ENCODE measurements at regions not wholly inside any gene's neighbourhood (a gene's known extent, or its start where the extent isn't known, plus 50 kb on each side); places are given as distances from the start of the nearest gene placed in this dataset.

GRCh38 chr9:71242081-71242480 lies 120.7 kb upstream of the TRPM3 start:
- DNase-seq (ENCODE audit: extremely low spot score, unreplicated experiment), result no peak
- Mint-ChIP-seq H3K4me1 (ENCODE audit: unreplicated experiment) (no peaks in the 10 kb centered on the region), H3K27me3 (ENCODE audit: unreplicated experiment) (peaks cover 4% of the 10 kb centered on the region), H3K9me3 (ENCODE audit: unreplicated experiment) (no peaks in the 10 kb centered on the region), H3K27ac (ENCODE audit: unreplicated experiment) (no peak overlapping the region), H3K4me3 (ENCODE audit: unreplicated experiment) (no peak overlapping the region), H3K36me3 (ENCODE audit: unreplicated experiment) (no peaks in the 10 kb centered on the region)
- TF ChIP-seq, protein P1, sequence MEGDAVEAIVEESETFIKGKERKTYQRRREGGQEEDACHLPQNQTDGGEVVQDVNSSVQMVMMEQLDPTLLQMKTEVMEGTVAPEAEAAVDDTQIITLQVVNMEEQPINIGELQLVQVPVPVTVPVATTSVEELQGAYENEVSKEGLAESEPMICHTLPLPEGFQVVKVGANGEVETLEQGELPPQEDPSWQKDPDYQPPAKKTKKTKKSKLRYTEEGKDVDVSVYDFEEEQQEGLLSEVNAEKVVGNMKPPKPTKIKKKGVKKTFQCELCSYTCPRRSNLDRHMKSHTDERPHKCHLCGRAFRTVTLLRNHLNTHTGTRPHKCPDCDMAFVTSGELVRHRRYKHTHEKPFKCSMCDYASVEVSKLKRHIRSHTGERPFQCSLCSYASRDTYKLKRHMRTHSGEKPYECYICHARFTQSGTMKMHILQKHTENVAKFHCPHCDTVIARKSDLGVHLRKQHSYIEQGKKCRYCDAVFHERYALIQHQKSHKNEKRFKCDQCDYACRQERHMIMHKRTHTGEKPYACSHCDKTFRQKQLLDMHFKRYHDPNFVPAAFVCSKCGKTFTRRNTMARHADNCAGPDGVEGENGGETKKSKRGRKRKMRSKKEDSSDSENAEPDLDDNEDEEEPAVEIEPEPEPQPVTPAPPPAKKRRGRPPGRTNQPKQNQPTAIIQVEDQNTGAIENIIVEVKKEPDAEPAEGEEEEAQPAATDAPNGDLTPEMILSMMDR (IDR thresholded peaks at IDR 0.05), result no peak

- Mint-ChIP-seq H3K27me3 (ENCODE audit: unreplicated experiment) (peaks cover 4% of the 10 kb centered on the region), H3K27ac (ENCODE audit: unreplicated experiment) (no peak overlapping the region), H3K4me3 (ENCODE audit: unreplicated experiment) (no peak overlapping the region), H3K9me3 (ENCODE audit: unreplicated experiment) (no peaks in the 10 kb centered on the region), H3K4me1 (ENCODE audit: unreplicated experiment) (no peaks in the 10 kb centered on the region), H3K36me3 (ENCODE audit: unreplicated experiment) (no peaks in the 10 kb centered on the region)
- DNase-seq (ENCODE audit: extremely low spot score, unreplicated experiment), result no peak
- TF ChIP-seq, protein P1 (IDR thresholded peaks at IDR 0.05), result no peak
Measured at GRCh38 chr9:71237051-71237450, 115.6 kb upstream of the TRPM3 start.

DNA sequence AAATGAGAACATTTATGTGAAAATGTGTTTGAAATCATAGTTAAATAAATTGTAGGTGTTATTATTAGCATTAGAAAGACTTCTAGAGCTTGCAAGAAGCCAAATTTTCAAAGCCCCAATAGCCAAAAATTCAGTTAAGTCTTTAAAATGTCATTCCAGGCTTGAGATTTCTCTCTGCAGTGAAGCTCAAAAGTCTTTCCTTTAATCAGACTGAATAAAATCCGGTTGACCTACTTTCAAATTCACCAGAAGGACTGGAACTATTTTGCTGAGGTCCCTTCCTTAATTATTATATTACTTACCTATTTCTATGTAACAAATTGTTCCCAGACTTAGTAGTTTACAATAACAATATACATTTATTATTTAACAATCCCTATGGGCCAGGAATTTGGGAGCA lies 112.2 kb upstream of the TRPM3 start:
- H3K4me3 Mint-ChIP-seq (ENCODE audit: unreplicated experiment), result no peak overlapping the region
- no peaks in the 10 kb centered on the region for H3K9me3 Mint-ChIP-seq (ENCODE audit: unreplicated experiment)

DNA sequence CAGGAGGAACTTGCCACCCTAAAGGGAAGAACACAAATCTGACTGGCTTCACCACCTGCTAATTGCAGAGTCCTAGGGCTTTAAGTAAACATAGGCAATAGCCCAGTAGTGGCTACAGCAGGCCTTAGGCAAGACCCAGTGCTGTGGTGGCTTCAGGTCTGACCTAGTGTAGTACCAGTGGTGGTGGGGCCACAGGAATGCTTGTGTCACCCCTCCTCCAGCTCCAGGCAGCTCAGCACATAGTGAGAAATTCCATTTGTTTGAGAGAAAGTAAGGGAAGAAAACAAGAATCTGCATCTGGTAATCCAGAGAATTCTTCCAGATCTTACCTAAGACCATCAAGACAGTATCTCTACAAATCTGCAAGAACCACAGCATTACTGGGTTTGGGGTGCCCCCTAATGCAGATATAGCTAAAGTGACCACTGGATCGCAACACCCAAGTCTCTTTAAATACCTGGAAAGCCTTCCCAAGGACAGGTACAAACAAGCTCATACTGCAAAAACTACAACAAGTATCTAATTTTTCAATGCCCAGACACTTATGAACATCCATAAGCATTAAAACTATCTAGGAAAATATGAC lies 102.6 kb upstream of the TRPM3 start:
- TF ChIP-seq, protein P1 (IDR thresholded peaks at IDR 0.05), result no peak
- Mint-ChIP-seq H3K4me1 (ENCODE audit: unreplicated experiment) (no peaks in the 10 kb centered on the region), H3K36me3 (ENCODE audit: unreplicated experiment) (no peaks in the 10 kb centered on the region), H3K9me3 (ENCODE audit: unreplicated experiment) (no peaks in the 10 kb centered on the region), H3K27me3 (ENCODE audit: unreplicated experiment) (peaks cover 5% of the 10 kb centered on the region), H3K27ac (ENCODE audit: unreplicated experiment) (no peak overlapping the region), H3K4me3 (ENCODE audit: unreplicated experiment) (no peak overlapping the region)
- no peak for DNase-seq (ENCODE audit: extremely low spot score, unreplicated experiment)

More for the DNA sequence above, 112.2 kb upstream of the TRPM3 start:
- H3K27ac Mint-ChIP-seq (ENCODE audit: unreplicated experiment), result no peak overlapping the region
- TF ChIP-seq, protein P1 (IDR thresholded peaks at IDR 0.05), result no peak
- peaks cover 2% of the 10 kb centered on the region for H3K27me3 Mint-ChIP-seq (ENCODE audit: unreplicated experiment)
- H3K4me1 Mint-ChIP-seq (ENCODE audit: unreplicated experiment), result no peaks in the 10 kb centered on the region
- no peaks in the 10 kb centered on the region for H3K36me3 Mint-ChIP-seq (ENCODE audit: unreplicated experiment)
- DNase-seq (ENCODE audit: extremely low spot score, unreplicated experiment), result no peak

DNA sequence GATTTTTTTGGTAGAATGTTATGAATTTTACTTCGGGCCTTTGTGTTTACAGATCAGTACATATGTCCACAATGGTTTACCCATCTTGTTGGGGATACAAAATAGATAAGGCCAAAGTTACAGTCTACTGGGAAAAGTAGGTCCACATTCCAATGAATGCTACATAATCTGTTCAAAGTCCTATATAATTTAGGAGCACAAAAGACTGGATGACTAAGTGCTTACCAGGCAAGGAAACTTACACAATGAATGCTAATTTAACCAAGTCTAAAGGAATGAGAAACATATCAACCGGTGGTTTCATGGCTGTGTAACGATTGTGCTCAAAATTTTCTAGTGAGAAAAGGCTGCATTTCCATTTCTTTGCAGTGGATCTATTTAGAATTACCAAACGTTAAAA lies 97.4 kb upstream of the TRPM3 start:
- DNase-seq (ENCODE audit: extremely low spot score, unreplicated experiment), result no peak
- H3K9me3 Mint-ChIP-seq (ENCODE audit: unreplicated experiment), result peaks cover 11% of the 10 kb centered on the region
- H3K4me3 Mint-ChIP-seq (ENCODE audit: unreplicated experiment), result no peak overlapping the region
- H3K4me1 Mint-ChIP-seq (ENCODE audit: unreplicated experiment), result no peaks in the 10 kb centered on the region
- no peak overlapping the region for H3K27ac Mint-ChIP-seq (ENCODE audit: unreplicated experiment)
- H3K36me3 Mint-ChIP-seq (ENCODE audit: unreplicated experiment), result no peaks in the 10 kb centered on the region
- TF ChIP-seq, protein P1 (IDR thresholded peaks at IDR 0.05), result no peak
- no peaks in the 10 kb centered on the region for H3K27me3 Mint-ChIP-seq (ENCODE audit: unreplicated experiment)

All from osteocyte (in vitro differentiated cells).